Suprapubic skin (tissue), 4 donors: ENCODE measurements at regions not wholly inside any gene's neighbourhood (a gene's known extent, or its start where the extent isn't known, plus 50 kb on each side); places are given as distances from the start of the nearest gene placed in this dataset.

Source experiments
- DNase-seq, 2 donors: peaks; one replicate each; pipeline ENCODE4 v3.0.0-alpha.2; 2019; ENCODE audit warnings: low spot score in 2 of 2
- H3K27ac ChIP-seq: fragments of 200-600 bp; sonication (generic); one replicate; pipeline ENCODE4 v1.5.1; 2019
- H3K27me3 ChIP-seq: fragments of 200-600 bp; sonication (generic); one replicate; pipeline ENCODE4 v1.5.1; 2019
- H3K36me3 ChIP-seq: fragments of 200-600 bp; sonication (generic); one replicate; pipeline ENCODE4 v1.5.1; 2019
- H3K4me1 ChIP-seq: fragments of 200-600 bp; sonication (generic); one replicate; pipeline ENCODE4 v1.5.1; 2019
- H3K4me3 ChIP-seq: fragments of 200-600 bp; sonication (generic); one replicate; pipeline ENCODE4 v1.5.1; 2019; ENCODE audit warnings: mild to moderate bottlenecking
- H3K9me3 ChIP-seq: fragments of 200-600 bp; sonication (generic); one replicate; pipeline ENCODE4 v1.5.1; 2019
- CTCF ChIP-seq, 2 donors: fragments of 200-600 bp in 1 of 2; fragments of 450-650 bp in 1 of 2; sonication (generic) in 1 of 2; IDR thresholded peaks; one replicate each; pipeline ENCODE4 v1.5.1; 2016 to 2019; ENCODE audit warnings: antibody characterized with exemption in 2 of 2, mild to moderate bottlenecking in 1 of 2, moderate library complexity in 1 of 2
- EP300 ChIP-seq: sonication (generic); formaldehyde crosslinking; IDR thresholded peaks from one replicate; pipeline ENCODE4 v1.6.1; 2017; ENCODE audit warnings: antibody characterized with exemption
- POLR2A ChIP-seq, 2 donors: fragments of 450-650 bp; IDR thresholded peaks; one replicate each; pipeline ENCODE4 v1.6.1; 2017; ENCODE audit warnings: antibody characterized with exemption in 2 of 2, mild to moderate bottlenecking in 2 of 2, moderate library complexity in 2 of 2
- POLR2AphosphoS5 ChIP-seq, 3 donors: sonication (generic); formaldehyde crosslinking; IDR thresholded peaks; one replicate each; pipeline ENCODE4 v1.6.1; 2017; ENCODE audit warnings: antibody characterized with exemption in 3 of 3
- WGBS: methylation state at CpG from one replicate; pipeline ENCODE4 v1.1.5; 2018; 5-methylcytosine and 5-hydroxymethylcytosine counted together

GRCh38 chr14:44369401-44370123 is 137.5 kb downstream of the FSCB start:
- DNase-seq: no peak
- Histone ChIP-seq H3K27me3 (no peaks in the 10 kb centered on the region), H3K9me3 (no peaks in the 10 kb centered on the region), H3K27ac (no peak overlapping the region), H3K4me1 (no peaks in the 10 kb centered on the region), H3K36me3 (no peaks in the 10 kb centered on the region), H3K4me3 (no peak overlapping the region)
- TF ChIP-seq POLR2AphosphoS5 (IDR thresholded peaks at IDR 0.05) (no peak), EP300 (no peak), CTCF (IDR thresholded peaks at IDR 0.05) (no peak), POLR2A (IDR thresholded peaks at IDR 0.05) (no peak)

- WGBS: 84% methylated on average over 2 of the region's 2 CpGs
- TF ChIP-seq EP300 (no peak), POLR2AphosphoS5 (IDR thresholded peaks at IDR 0.05) (no peak), CTCF (IDR thresholded peaks at IDR 0.05) (no peak), POLR2A (IDR thresholded peaks at IDR 0.05) (no peak)
- H3K27me3 ChIP-seq: no peaks in the 10 kb centered on the region
- H3K4me1 ChIP-seq: no peaks in the 10 kb centered on the region
- H3K9me3 ChIP-seq: no peaks in the 10 kb centered on the region
- no peaks in the 10 kb centered on the region for H3K36me3 ChIP-seq
- H3K4me3 ChIP-seq: no peak overlapping the region
- DNase-seq: no peak
- no peak overlapping the region for H3K27ac ChIP-seq
These were observed 146.0 kb downstream of the FSCB start for GRCh38 chr14:44361083-44361482.

- Histone ChIP-seq H3K4me1 (no peaks in the 10 kb centered on the region), H3K9me3 (no peaks in the 10 kb centered on the region), H3K27ac (no peak overlapping the region), H3K36me3 (no peaks in the 10 kb centered on the region), H3K4me3 (no peak overlapping the region), H3K27me3 (no peaks in the 10 kb centered on the region)
- WGBS: 97% methylated on average over 3 of the region's 3 CpGs
- TF ChIP-seq POLR2AphosphoS5 (IDR thresholded peaks at IDR 0.05) (no peak), CTCF (IDR thresholded peaks at IDR 0.05) (no peak), POLR2A (IDR thresholded peaks at IDR 0.05) (no peak), EP300 (no peak)
- no peak for DNase-seq
These were observed 153.3 kb downstream of the FSCB start for GRCh38 chr14:44353805-44354204.

GRCh38 chr14:44352201-44352600 is 154.9 kb downstream of the FSCB start:
- no peaks in the 10 kb centered on the region for H3K36me3 ChIP-seq
- no peak overlapping the region for H3K4me3 ChIP-seq
- no peak overlapping the region for H3K27ac ChIP-seq
- peaks cover 3% of the 10 kb centered on the region for H3K9me3 ChIP-seq
- WGBS: 48% methylated on average over 1 of the region's 1 CpG
- TF ChIP-seq EP300: no peak
- no peak for TF ChIP-seq CTCF (IDR thresholded peaks at IDR 0.05)
- no peak for TF ChIP-seq POLR2A (IDR thresholded peaks at IDR 0.05)
- no peak for TF ChIP-seq POLR2AphosphoS5 (IDR thresholded peaks at IDR 0.05)
- no peak for DNase-seq
- H3K27me3 ChIP-seq: no peaks in the 10 kb centered on the region
- H3K4me1 ChIP-seq: no peaks in the 10 kb centered on the region

- TF ChIP-seq POLR2AphosphoS5 (IDR thresholded peaks at IDR 0.05) (no peak), CTCF (IDR thresholded peaks at IDR 0.05) (no peak), POLR2A (IDR thresholded peaks at IDR 0.05) (no peak), EP300 (no peak)
- H3K27ac ChIP-seq: no peak overlapping the region
- H3K9me3 ChIP-seq: peaks cover 5% of the 10 kb centered on the region
- 49% methylated on average over 1 of the region's 1 CpG for WGBS
- no peak overlapping the region for H3K4me3 ChIP-seq
- H3K4me1 ChIP-seq: no peaks in the 10 kb centered on the region
- H3K36me3 ChIP-seq: no peaks in the 10 kb centered on the region
- no peaks in the 10 kb centered on the region for H3K27me3 ChIP-seq
- DNase-seq: no peak
These were observed 159.8 kb downstream of the FSCB start for GRCh38 chr14:44347316-44347715.
